ENCODE measurements at regions not wholly inside any gene's neighbourhood (a gene's known extent, or its start where the extent isn't known, plus 50 kb on each side); places are given as distances from the start of the nearest gene placed in this dataset.

GRCh38 chr3:189459231-189459630 lies 172.0 kb upstream of the TP63 start:
- H3K14ac ChIP-seq (ENCODE audit: low read length) = no peak overlapping the region
- peaks cover 6% of the 10 kb centered on the region for H3K9me3 ChIP-seq (ENCODE audit: insufficient read depth, low read depth, low read length)
- no peak overlapping the region for H2AFZ ChIP-seq (ENCODE audit: insufficient read depth, low read length, poor library complexity)
- H4K8ac ChIP-seq (ENCODE audit: low read depth, low read length) = no peak overlapping the region
- no peak overlapping the region for H3K9ac ChIP-seq (ENCODE audit: low read length)
- H4K12ac ChIP-seq (ENCODE audit: low read depth, low read length) = no peak overlapping the region
- H3K4me3 ChIP-seq (ENCODE audit: low read depth, low read length) = no peak overlapping the region
- no peak overlapping the region for H3K27ac ChIP-seq (ENCODE audit: low read depth, low read length)
- H3K18ac ChIP-seq (ENCODE audit: low read length) = no peak overlapping the region
- no peak overlapping the region for H2AK5ac ChIP-seq (ENCODE audit: low read length)
- peaks cover 0 to 2% of the 10 kb centered on the region in 2 experiments for H3K36me3 ChIP-seq (ENCODE audit: control insufficient read depth in 1 of 2, insufficient read depth in 2 of 2, low read length in 2 of 2)
- WGBS (ENCODE audit: extremely low coverage, insufficient coverage, insufficient read length) = no CpG with 5 or more reads among the region's 2 CpGs
- peak; percentile 3 to 65 for DNase-seq
- no peaks in the 10 kb centered on the region for H3K79me1 ChIP-seq (ENCODE audit: low read length)
- no peak overlapping the region for H3K4me2 ChIP-seq (ENCODE audit: low read length)
- no peak overlapping the region for H2BK120ac ChIP-seq (ENCODE audit: insufficient read depth, low read length, poor library complexity)
- H3K4ac ChIP-seq (ENCODE audit: low read depth, low read length) = no peak overlapping the region
- no peak overlapping the region for H2BK5ac ChIP-seq (ENCODE audit: low read depth, low read length, poor library complexity)
- no peak overlapping the region for H3K23ac ChIP-seq (ENCODE audit: low read length)
- no peak overlapping the region for H2BK12ac ChIP-seq (ENCODE audit: low read length)
- no peak overlapping the region for H4K91ac ChIP-seq (ENCODE audit: low read depth, low read length)
- peaks cover 0 to 8% of the 10 kb centered on the region in 2 experiments for H3K4me1 ChIP-seq (ENCODE audit: control insufficient read depth in 1 of 2, insufficient read depth in 2 of 2, low read length in 2 of 2)
- no peaks in the 10 kb centered on the region for H3K79me2 ChIP-seq (ENCODE audit: control insufficient read depth, insufficient read depth, low read length, poor library complexity)
- H3K27me3 ChIP-seq (ENCODE audit: insufficient read depth, low read length) = no peaks in the 10 kb centered on the region

DNA sequence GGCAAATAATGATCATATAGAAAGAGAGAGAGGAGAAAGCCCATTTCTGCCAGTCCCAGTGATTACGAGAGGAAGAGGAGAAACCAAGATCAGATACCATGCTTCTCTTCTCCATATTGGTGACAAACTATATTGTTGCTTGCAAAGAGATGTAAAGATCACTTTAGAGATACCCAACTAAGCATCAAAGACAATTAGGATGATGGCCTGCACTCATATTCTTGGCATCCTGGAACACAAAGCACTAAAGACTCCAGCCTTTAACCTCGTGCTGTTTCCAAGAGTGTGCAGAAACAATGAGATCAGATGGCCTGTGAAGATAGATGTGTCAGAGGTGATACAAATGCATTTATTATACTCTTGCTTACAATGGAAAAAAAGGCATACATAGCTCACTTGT lies 170.7 kb upstream of the TP63 start:
- no peak overlapping the region for H3K4me2 ChIP-seq (ENCODE audit: low read length)
- no peak overlapping the region for H3K4me3 ChIP-seq (ENCODE audit: low read depth, low read length)
- H2AK5ac ChIP-seq (ENCODE audit: low read length) = no peak overlapping the region
- no peak overlapping the region for H3K9ac ChIP-seq (ENCODE audit: low read length)
- H3K9me3 ChIP-seq (ENCODE audit: insufficient read depth, low read depth, low read length) = peaks cover 4% of the 10 kb centered on the region
- H3K18ac ChIP-seq (ENCODE audit: low read length) = no peak overlapping the region
- no peak overlapping the region for H2AFZ ChIP-seq (ENCODE audit: insufficient read depth, low read length, poor library complexity)
- H4K12ac ChIP-seq (ENCODE audit: low read depth, low read length) = no peak overlapping the region
- H3K14ac ChIP-seq (ENCODE audit: low read length) = no peak overlapping the region
- no peak overlapping the region for H3K23ac ChIP-seq (ENCODE audit: low read length)
- no peaks in the 10 kb centered on the region for H3K79me2 ChIP-seq (ENCODE audit: control insufficient read depth, insufficient read depth, low read length, poor library complexity)
- DNase-seq = no peak
- H2BK5ac ChIP-seq (ENCODE audit: low read depth, low read length, poor library complexity) = no peak overlapping the region
- no peak overlapping the region for H4K8ac ChIP-seq (ENCODE audit: low read depth, low read length)
- no peak overlapping the region for H2BK12ac ChIP-seq (ENCODE audit: low read length)
- H3K4ac ChIP-seq (ENCODE audit: low read depth, low read length) = no peak overlapping the region
- no peaks in the 10 kb centered on the region for H3K36me3 ChIP-seq (ENCODE audit: control insufficient read depth in 1 of 2, insufficient read depth in 2 of 2, low read length in 2 of 2)
- H3K79me1 ChIP-seq (ENCODE audit: low read length) = no peaks in the 10 kb centered on the region
- WGBS (ENCODE audit: extremely low coverage, insufficient coverage, insufficient read length) = no CpG with 5 or more reads among the region's 2 CpGs
- no peaks in the 10 kb centered on the region for H3K27me3 ChIP-seq (ENCODE audit: insufficient read depth, low read length)
- H2BK120ac ChIP-seq (ENCODE audit: insufficient read depth, low read length, poor library complexity) = no peak overlapping the region
- no peak overlapping the region for H3K27ac ChIP-seq (ENCODE audit: low read depth, low read length)
- H3K4me1 ChIP-seq (ENCODE audit: control insufficient read depth in 1 of 2, insufficient read depth in 2 of 2, low read length in 2 of 2) = peaks cover 0 to 8% of the 10 kb centered on the region in 2 experiments
- H4K91ac ChIP-seq (ENCODE audit: low read depth, low read length) = no peak overlapping the region

- no peak overlapping the region for H2AK5ac ChIP-seq (ENCODE audit: low read length)
- no peak overlapping the region for H4K8ac ChIP-seq (ENCODE audit: low read depth, low read length)
- no peaks in the 10 kb centered on the region for H3K36me3 ChIP-seq (ENCODE audit: control insufficient read depth in 1 of 2, insufficient read depth in 2 of 2, low read length in 2 of 2)
- no peaks in the 10 kb centered on the region for H3K4me1 ChIP-seq (ENCODE audit: control insufficient read depth in 1 of 2, insufficient read depth in 2 of 2, low read length in 2 of 2)
- no peak overlapping the region for H4K12ac ChIP-seq (ENCODE audit: low read depth, low read length)
- no peak for DNase-seq
- no peak overlapping the region for H3K23ac ChIP-seq (ENCODE audit: low read length)
- no CpG with 5 or more reads among the region's 2 CpGs for WGBS (ENCODE audit: extremely low coverage, insufficient coverage, insufficient read length)
- H3K79me2 ChIP-seq (ENCODE audit: control insufficient read depth, insufficient read depth, low read length, poor library complexity) = no peaks in the 10 kb centered on the region
- no peak overlapping the region for H3K4me2 ChIP-seq (ENCODE audit: low read length)
- H3K9ac ChIP-seq (ENCODE audit: low read length) = no peak overlapping the region
- no peaks in the 10 kb centered on the region for H3K27me3 ChIP-seq (ENCODE audit: insufficient read depth, low read length)
- H3K4ac ChIP-seq (ENCODE audit: low read depth, low read length) = no peak overlapping the region
- no peak overlapping the region for H2AFZ ChIP-seq (ENCODE audit: insufficient read depth, low read length, poor library complexity)
- H2BK5ac ChIP-seq (ENCODE audit: low read depth, low read length, poor library complexity) = no peak overlapping the region
- H3K14ac ChIP-seq (ENCODE audit: low read length) = no peak overlapping the region
- H2BK120ac ChIP-seq (ENCODE audit: insufficient read depth, low read length, poor library complexity) = no peak overlapping the region
- H3K9me3 ChIP-seq (ENCODE audit: insufficient read depth, low read depth, low read length) = peaks cover 4% of the 10 kb centered on the region
- no peak overlapping the region for H3K4me3 ChIP-seq (ENCODE audit: low read depth, low read length)
- H3K18ac ChIP-seq (ENCODE audit: low read length) = no peak overlapping the region
- H4K91ac ChIP-seq (ENCODE audit: low read depth, low read length) = no peak overlapping the region
- H2BK12ac ChIP-seq (ENCODE audit: low read length) = no peak overlapping the region
- H3K27ac ChIP-seq (ENCODE audit: low read depth, low read length) = no peak overlapping the region
- no peaks in the 10 kb centered on the region for H3K79me1 ChIP-seq (ENCODE audit: low read length)
Observed at GRCh38 chr3:189464799-189465198, 166.4 kb upstream of the TP63 start.

DNA sequence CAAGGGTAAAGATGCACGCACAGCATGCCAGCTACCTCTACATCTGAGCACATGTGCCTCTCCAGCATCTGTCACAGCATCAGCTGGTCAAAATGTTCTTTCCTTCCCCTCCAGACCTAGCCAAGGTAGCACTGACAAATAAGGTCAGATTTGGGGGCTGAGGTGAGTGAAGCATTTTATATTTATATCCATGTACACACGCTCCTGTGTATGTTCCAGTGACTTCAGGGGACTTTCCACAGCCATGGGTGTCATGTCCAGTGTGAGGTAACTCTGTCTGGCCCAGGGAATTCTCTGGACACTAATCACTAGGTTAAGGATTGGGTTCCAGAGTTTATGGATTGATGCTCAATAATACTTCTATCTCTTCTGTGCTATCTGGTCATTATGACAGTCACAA lies 165.2 kb upstream of the TP63 start:
- DNase-seq = no peak
- no peak overlapping the region for H4K91ac ChIP-seq (ENCODE audit: low read depth, low read length)
- H3K23ac ChIP-seq (ENCODE audit: low read length) = no peak overlapping the region
- H3K27ac ChIP-seq (ENCODE audit: low read depth, low read length) = no peak overlapping the region
- no peak overlapping the region for H2AFZ ChIP-seq (ENCODE audit: insufficient read depth, low read length, poor library complexity)
- H3K4ac ChIP-seq (ENCODE audit: low read depth, low read length) = no peak overlapping the region
- H3K4me1 ChIP-seq (ENCODE audit: control insufficient read depth in 1 of 2, insufficient read depth in 2 of 2, low read length in 2 of 2) = no peaks in the 10 kb centered on the region
- H3K4me2 ChIP-seq (ENCODE audit: low read length) = no peak overlapping the region
- H3K79me2 ChIP-seq (ENCODE audit: control insufficient read depth, insufficient read depth, low read length, poor library complexity) = no peaks in the 10 kb centered on the region
- H3K79me1 ChIP-seq (ENCODE audit: low read length) = no peaks in the 10 kb centered on the region
- no peaks in the 10 kb centered on the region for H3K27me3 ChIP-seq (ENCODE audit: insufficient read depth, low read length)
- WGBS (ENCODE audit: extremely low coverage, insufficient coverage, insufficient read length) = no CpG with 5 or more reads among the region's 2 CpGs
- H2BK120ac ChIP-seq (ENCODE audit: insufficient read depth, low read length, poor library complexity) = no peak overlapping the region
- no peak overlapping the region for H2AK5ac ChIP-seq (ENCODE audit: low read length)
- no peak overlapping the region for H4K12ac ChIP-seq (ENCODE audit: low read depth, low read length)
- H3K36me3 ChIP-seq (ENCODE audit: control insufficient read depth in 1 of 2, insufficient read depth in 2 of 2, low read length in 2 of 2) = no peaks in the 10 kb centered on the region
- no peak overlapping the region for H3K18ac ChIP-seq (ENCODE audit: low read length)
- H3K9me3 ChIP-seq (ENCODE audit: insufficient read depth, low read depth, low read length) = peaks cover 4% of the 10 kb centered on the region
- H4K8ac ChIP-seq (ENCODE audit: low read depth, low read length) = no peak overlapping the region
- H3K9ac ChIP-seq (ENCODE audit: low read length) = no peak overlapping the region
- no peak overlapping the region for H3K14ac ChIP-seq (ENCODE audit: low read length)
- H2BK5ac ChIP-seq (ENCODE audit: low read depth, low read length, poor library complexity) = no peak overlapping the region
- H3K4me3 ChIP-seq (ENCODE audit: low read depth, low read length) = no peak overlapping the region
- no peak overlapping the region for H2BK12ac ChIP-seq (ENCODE audit: low read length)
